ENCODE measurements at regions not wholly inside any gene's neighbourhood (a gene's known extent, or its start where the extent isn't known, plus 50 kb on each side); places are given as distances from the start of the nearest gene placed in this dataset.

- no peak for TF ChIP-seq CTCF (IDR thresholded peaks at IDR 0.05; ENCODE audit: low read depth, low read length)
- H3K4me3 ChIP-seq (replicated peaks in 1 of 2; ENCODE audit: low read depth in 2 of 2, low read length in 2 of 2) = no peak overlapping the region
- DNase-seq (ENCODE audit: low read depth in 2 of 2) = no peak
These were observed 684.8 kb upstream of the PCDH15 start for GRCh38 chr10:55485827-55486226.

- no peak for TF ChIP-seq CTCF (IDR thresholded peaks at IDR 0.05; ENCODE audit: low read depth, low read length)
- DNase-seq (ENCODE audit: low read depth in 2 of 2) = no peak
- H3K4me3 ChIP-seq (replicated peaks in 1 of 2; ENCODE audit: low read depth in 2 of 2, low read length in 2 of 2) = no peak overlapping the region
These were observed 675.1 kb upstream of the PCDH15 start for GRCh38 chr10:55476129-55476528.

- DNase-seq (ENCODE audit: low read depth in 2 of 2) = no peak
- TF ChIP-seq CTCF (IDR thresholded peaks at IDR 0.05; ENCODE audit: low read depth, low read length) = no peak
- H3K4me3 ChIP-seq (replicated peaks in 1 of 2; ENCODE audit: low read depth in 2 of 2, low read length in 2 of 2) = no peak overlapping the region
These were observed 673.2 kb upstream of the PCDH15 start for GRCh38 chr10:55474258-55474657.

GRCh38 chr10:55470840-55471239 lies 669.8 kb upstream of the PCDH15 start:
- no peak for TF ChIP-seq CTCF (IDR thresholded peaks at IDR 0.05; ENCODE audit: low read depth, low read length)

GRCh38 chr10:55466806-55467504 lies 665.9 kb upstream of the PCDH15 start:
- TF ChIP-seq CTCF (IDR thresholded peaks at IDR 0.05; ENCODE audit: low read depth, low read length) = no peak

More at GRCh38 chr10:55470840-55471239, 669.8 kb upstream of the PCDH15 start:
- no peak for DNase-seq (ENCODE audit: low read depth in 2 of 2)
- H3K4me3 ChIP-seq (replicated peaks in 1 of 2; ENCODE audit: low read depth in 2 of 2, low read length in 2 of 2) = no peak overlapping the region

GRCh38 chr10:55464083-55464482 lies 663.1 kb upstream of the PCDH15 start:
- TF ChIP-seq CTCF (IDR thresholded peaks at IDR 0.05; ENCODE audit: low read depth, low read length) = no peak
- DNase-seq (ENCODE audit: low read depth in 2 of 2) = no peak
- no peak overlapping the region for H3K4me3 ChIP-seq (replicated peaks in 1 of 2; ENCODE audit: low read depth in 2 of 2, low read length in 2 of 2)

More at GRCh38 chr10:55466806-55467504, 665.9 kb upstream of the PCDH15 start:
- H3K4me3 ChIP-seq (replicated peaks in 1 of 2; ENCODE audit: low read depth in 2 of 2, low read length in 2 of 2) = no peak overlapping the region
- no peak for DNase-seq (ENCODE audit: low read depth in 2 of 2)

GRCh38 chr10:55460008-55460407 lies 659.0 kb upstream of the PCDH15 start:
- no peak for TF ChIP-seq CTCF (IDR thresholded peaks at IDR 0.05; ENCODE audit: low read depth, low read length)
- DNase-seq (ENCODE audit: low read depth in 2 of 2) = no peak
- H3K4me3 ChIP-seq (replicated peaks in 1 of 2; ENCODE audit: low read depth in 2 of 2, low read length in 2 of 2) = no peak overlapping the region

Data from cardiac fibroblast (primary cell).